GM12878 (cell line): ENCODE measurements at regions not wholly inside any gene's neighbourhood (a gene's known extent, or its start where the extent isn't known, plus 50 kb on each side); places are given as distances from the start of the nearest gene placed in this dataset.

Experiments
- CREM ChIP-seq: IDR thresholded peaks from 2 replicates; pipeline ENCODE4 v1.6.1; 2014; ENCODE audit warnings: antibody characterized with exemption, low read depth
- CTCF ChIP-seq, 3 experiments: IDR thresholded peaks in 2 of 3; conservative IDR thresholded peaks in 1 of 3; 2 replicates each; pipeline ENCODE4 v1.5.1; 2011; ENCODE audit warnings: low read depth in 3 of 3, low read length in 3 of 3, mild to moderate bottlenecking in 3 of 3, control low read depth in 2 of 3, moderate library complexity in 2 of 3, inconsistent platforms in 1 of 3, mixed read lengths in 1 of 3; ENCODE audit not compliant: control insufficient read depth in 2 of 3, insufficient read depth in 1 of 3; ENCODE audit errors: extremely low read depth in 1 of 3
- FOXM1 ChIP-seq: IDR thresholded peaks from 2 replicates; pipeline ENCODE4 v1.6.1; 2012; ENCODE audit warnings: low read depth, mild to moderate bottlenecking, inconsistent platforms, low read length, moderate library complexity
- MYC ChIP-seq: IDR thresholded peaks from 2 replicates; pipeline ENCODE4 v1.6.1; 2011; ENCODE audit warnings: mild to moderate bottlenecking, low read length, moderate library complexity, inconsistent platforms; ENCODE audit not compliant: insufficient read depth, insufficient replicate concordance, insufficient read length, severe bottlenecking
- PAX5 ChIP-seq: IDR thresholded peaks from 2 replicates; pipeline ENCODE4 v1.6.1; 2011; ENCODE audit warnings: low read depth, low read length, borderline replicate concordance
- POLR2AphosphoS5 ChIP-seq: IDR thresholded peaks from 2 replicates; pipeline ENCODE4 v1.6.1; 2011; ENCODE audit warnings: mild to moderate bottlenecking, low read length, inconsistent platforms
- ZNF207 ChIP-seq: fragments of 450-650 bp; IDR thresholded peaks from 2 replicates; pipeline ENCODE4 v1.6.1; 2014; ENCODE audit warnings: antibody characterized with exemption, mild to moderate bottlenecking, borderline replicate concordance
- ZZZ3 ChIP-seq: IDR thresholded peaks from 2 replicates; pipeline ENCODE4 v1.6.1; 2011; ENCODE audit warnings: low read depth; ENCODE audit not compliant: control insufficient read depth, insufficient read length

DNA sequence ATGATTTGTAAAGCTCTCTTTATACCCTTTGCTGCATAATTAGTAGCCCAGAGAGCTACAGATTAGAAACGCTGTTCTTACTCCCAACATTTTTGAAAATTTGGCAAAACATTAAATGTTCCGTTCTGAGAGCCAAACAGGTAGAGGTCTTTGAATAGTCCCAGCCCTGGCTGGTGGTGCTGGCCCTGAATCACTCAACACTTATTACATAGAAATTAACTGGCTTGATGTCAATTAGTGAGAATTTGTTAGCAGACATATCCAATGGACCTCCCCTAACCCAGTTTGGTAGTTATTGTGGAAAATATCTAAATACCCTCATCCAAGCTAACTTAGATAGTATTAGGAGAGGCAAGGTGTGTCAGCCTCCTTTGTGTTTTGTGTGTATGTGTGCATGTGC is 440.7 kb downstream of the MTX2 start:
- TF ChIP-seq CTCF (IDR thresholded peaks at IDR 0.05 in 2 of 3, conservative IDR thresholded peaks at IDR 0.05 in 1 of 3; ENCODE audit: control insufficient read depth in 2 of 3, extremely low read depth in 1 of 3, insufficient read depth in 1 of 3, low read depth in 3 of 3, low read length in 3 of 3) (no peak), POLR2AphosphoS5 (no peak), CREM (no peak), FOXM1 (no peak), PAX5 (no peak), ZNF207 (no peak), ZZZ3 (no peak), MYC (no peak)
